Psoas muscle (tissue), 7 donors: ENCODE measurements at regions not wholly inside any gene's neighbourhood (a gene's known extent, or its start where the extent isn't known, plus 50 kb on each side); places are given as distances from the start of the nearest gene placed in this dataset.

Experiments
- ATAC-seq, 4 donors: fragments of 200-7000 bp; cut with Tn5 transposase; one replicate each; pipeline ENCODE4 v1.9.1; 2020; ENCODE audit warnings: moderate library complexity in 3 of 4, mild to moderate bottlenecking in 2 of 4
- DNase-seq, 2 donors: peaks; one replicate each; pipeline ENCODE4 v3.0.0-alpha.2; 2020
- H3K27ac ChIP-seq: fragments of 200-600 bp; one replicate; pipeline ENCODE4 v1.8.0; 2022
- H3K27me3 ChIP-seq, 3 donors: fragments of 200-600 bp in 1 of 3; one replicate each; pipeline versions ENCODE4 v1.6.1 to v1.8.0; 2013 to 2022; ENCODE audit warnings: low read length in 2 of 3, mild to moderate bottlenecking in 2 of 3, moderate library complexity in 1 of 3; ENCODE audit not compliant: insufficient read depth in 3 of 3
- H3K36me3 ChIP-seq, 2 donors: fragments of 200-600 bp in 1 of 2; one replicate each; pipeline versions ENCODE4 v1.6.1 to v1.8.0; 2013 to 2022; ENCODE audit warnings: low read depth in 1 of 2, mild to moderate bottlenecking in 1 of 2, moderate library complexity in 1 of 2; ENCODE audit not compliant: insufficient read depth in 1 of 2
- H3K4me1 ChIP-seq: fragments of 200-600 bp; one replicate; pipeline ENCODE4 v1.8.0; 2022
- H3K4me3 ChIP-seq: fragments of 200-600 bp; one replicate; pipeline ENCODE4 v1.8.0; 2022; ENCODE audit warnings: mild to moderate bottlenecking
- H3K9me3 ChIP-seq: fragments of 200-600 bp; one replicate; pipeline ENCODE4 v1.8.0; 2022
- WGBS, 3 donors: extraction: QIAGEN DNeasy Blood & Tissue Kit; methylation state at CpG; one replicate each; pipeline versions ENCODE4 v1.1.6 to v1.1.7; 2013; 5-methylcytosine and 5-hydroxymethylcytosine counted together
- intact Hi-C, 2 donors: fragments of 100-400 bp; cut with DNase I; formaldehyde crosslinking; loops; one replicate each; pipeline versions ENCODE4 v1.11.0 to v1.14.2; 2022
- TF ChIP-seq, protein P1 (sequence below): fragments of 200-600 bp; IDR thresholded peaks from one replicate; pipeline ENCODE4 v1.8.0; 2022; ENCODE audit warnings: antibody characterized with exemption
- donor health status: healthy with polysubstance abuse.
- donor health status: DM: no; HTN: no; CAD: no; lungs with moderate emphysema.
- donor health status: Bipolar disorder and iron deficiency.
- donor health status: healthy.
- donor health status: DM: yes; HTN: yes; CAD: no.
- donor health status: DM: no; HTN: no; CAD: no.
- donor health status: DM: yes; HTN: yes; CAD: no.

DNA sequence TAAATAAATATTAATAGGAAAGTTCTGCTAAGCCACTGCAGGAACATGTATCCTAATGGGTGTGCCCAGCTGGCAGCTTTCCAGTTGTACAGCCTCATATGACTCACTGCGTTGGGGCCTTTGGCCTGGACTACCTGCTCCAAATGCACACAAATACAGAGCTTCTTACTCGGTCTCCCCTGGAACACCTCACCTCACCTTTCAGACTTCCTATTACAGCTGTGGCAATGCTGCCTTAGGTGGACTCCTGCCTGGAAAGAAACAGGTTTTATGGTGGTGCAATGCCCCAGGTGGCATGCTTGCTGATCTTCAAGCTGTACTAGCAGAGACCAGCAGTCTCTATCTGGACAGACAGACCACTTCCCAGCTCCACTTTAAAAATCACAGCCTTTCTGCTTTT, 85.7 kb upstream of the EXOC1L start:
- Histone ChIP-seq H3K4me1 (no peaks in the 10 kb centered on the region), H3K9me3 (no peaks in the 10 kb centered on the region), H3K4me3 (no peak overlapping the region), H3K27ac (no peak overlapping the region), H3K27me3 (peaks cover 0 to 6% (median 2%) of the 10 kb centered on the region in 3 donors), H3K36me3 (no peaks in the 10 kb centered on the region)
- intact Hi-C loops: loop anchor here in 1 of 2 donors (10.0 kb wide), 1 partner anchor 419 kb away; no protein-coding TSS in a partner anchor
- 30 to 39% (median 33%) methylated on average over 2 of the region's 2 CpGs for WGBS, 3 donors
- peak in 1 of 2 donors; percentile 30 for DNase-seq
- peak in 1 of 4 donors; percentile 25 for ATAC-seq
- TF ChIP-seq, protein P1, sequence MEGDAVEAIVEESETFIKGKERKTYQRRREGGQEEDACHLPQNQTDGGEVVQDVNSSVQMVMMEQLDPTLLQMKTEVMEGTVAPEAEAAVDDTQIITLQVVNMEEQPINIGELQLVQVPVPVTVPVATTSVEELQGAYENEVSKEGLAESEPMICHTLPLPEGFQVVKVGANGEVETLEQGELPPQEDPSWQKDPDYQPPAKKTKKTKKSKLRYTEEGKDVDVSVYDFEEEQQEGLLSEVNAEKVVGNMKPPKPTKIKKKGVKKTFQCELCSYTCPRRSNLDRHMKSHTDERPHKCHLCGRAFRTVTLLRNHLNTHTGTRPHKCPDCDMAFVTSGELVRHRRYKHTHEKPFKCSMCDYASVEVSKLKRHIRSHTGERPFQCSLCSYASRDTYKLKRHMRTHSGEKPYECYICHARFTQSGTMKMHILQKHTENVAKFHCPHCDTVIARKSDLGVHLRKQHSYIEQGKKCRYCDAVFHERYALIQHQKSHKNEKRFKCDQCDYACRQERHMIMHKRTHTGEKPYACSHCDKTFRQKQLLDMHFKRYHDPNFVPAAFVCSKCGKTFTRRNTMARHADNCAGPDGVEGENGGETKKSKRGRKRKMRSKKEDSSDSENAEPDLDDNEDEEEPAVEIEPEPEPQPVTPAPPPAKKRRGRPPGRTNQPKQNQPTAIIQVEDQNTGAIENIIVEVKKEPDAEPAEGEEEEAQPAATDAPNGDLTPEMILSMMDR: no peak

DNA sequence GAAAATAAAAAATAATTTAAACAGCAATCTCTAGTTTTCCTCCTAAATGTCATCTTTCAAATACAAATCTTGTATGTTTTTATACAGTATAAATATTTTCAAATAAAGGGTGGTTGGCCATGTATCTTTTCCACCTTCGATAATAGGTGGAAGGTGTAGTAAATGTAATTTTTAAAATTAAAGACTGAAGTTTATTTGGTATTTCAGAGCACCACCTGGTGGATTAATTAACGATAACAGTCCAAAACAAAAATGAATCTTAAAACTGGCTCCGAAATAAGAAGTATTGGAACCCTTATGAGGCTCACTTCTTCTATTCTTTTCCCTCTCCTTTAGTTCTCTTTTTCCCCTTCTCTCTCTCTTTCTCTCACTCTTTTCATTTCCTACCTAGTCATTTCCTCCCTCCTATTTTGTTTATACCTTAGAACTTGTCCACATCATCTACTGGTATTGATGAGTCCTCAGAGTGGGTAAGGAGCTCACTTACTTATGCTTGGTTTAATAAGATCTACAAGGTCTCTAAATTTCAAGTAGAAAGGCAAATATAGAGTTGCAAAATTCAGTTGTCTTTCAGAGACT, 82.9 kb upstream of the EXOC1L start:
- Histone ChIP-seq H3K9me3 (no peaks in the 10 kb centered on the region), H3K36me3 (no peaks in the 10 kb centered on the region), H3K4me1 (no peaks in the 10 kb centered on the region), H3K27me3 (peaks cover 0 to 2% (median 1%) of the 10 kb centered on the region in 3 donors), H3K27ac (no peak overlapping the region), H3K4me3 (no peak overlapping the region)
- DNase-seq (no peak), ATAC-seq (no peak)
- 26 to 33% (median 27%) methylated on average over 3 of the region's 3 CpGs for WGBS, 3 donors
- TF ChIP-seq, protein P1: no peak
- intact Hi-C loops: loop anchor here in 1 of 2 donors (10.0 kb wide), 1 partner anchor 422 kb away; no protein-coding TSS in a partner anchor

DNA sequence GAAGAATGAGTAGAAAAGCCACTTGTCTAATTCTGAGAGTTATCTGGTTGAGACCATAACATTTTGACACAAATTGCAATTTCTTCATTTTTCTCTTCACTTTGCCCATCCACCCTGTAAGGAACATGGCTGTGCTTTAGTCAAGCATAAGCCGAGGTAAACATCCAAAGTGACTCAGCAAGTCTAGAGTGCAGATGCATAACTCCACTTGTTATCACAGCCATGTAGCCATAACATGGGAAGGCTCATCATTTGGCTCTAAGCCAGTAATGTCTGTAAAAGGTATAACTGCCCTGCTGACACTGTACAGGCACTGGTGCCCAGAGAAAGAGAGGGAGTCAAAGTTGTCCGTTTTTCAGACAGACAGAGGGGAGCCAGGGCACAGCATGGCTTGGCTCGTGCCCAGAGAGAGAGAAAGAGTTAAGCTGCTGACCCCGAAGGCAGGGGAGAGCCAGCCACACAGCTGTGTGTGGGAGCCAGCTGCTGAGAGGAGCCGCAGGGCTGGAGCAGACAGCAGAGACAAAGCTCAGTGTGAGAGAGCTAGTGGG, 76.9 kb upstream of the EXOC1L start:
- TF ChIP-seq, protein P1: no peak

GRCh38 chr4:55744369-55744768, 75.2 kb upstream of the EXOC1L start:
- intact Hi-C loops: no loop called here
- Histone ChIP-seq H3K36me3 (no peaks in the 10 kb centered on the region), H3K27me3 (peaks cover 0 to 6% (median 0%) of the 10 kb centered on the region in 3 donors), H3K4me3 (no peak overlapping the region), H3K27ac (no peak overlapping the region), H3K4me1 (no peaks in the 10 kb centered on the region), H3K9me3 (no peaks in the 10 kb centered on the region)
- DNase-seq: no peak
- 86 to 87% (median 87%) methylated on average over 6 of the region's 6 CpGs for WGBS, 3 donors
- no peak for ATAC-seq
- TF ChIP-seq, protein P1: no peak

More for the DNA sequence above, 76.9 kb upstream of the EXOC1L start:
- no peaks in the 10 kb centered on the region for H3K4me1 ChIP-seq
- H3K9me3 ChIP-seq: no peaks in the 10 kb centered on the region
- intact Hi-C loops: no loop called here
- 14 to 17% (median 17%) methylated on average over 5 of the region's 5 CpGs for WGBS, 3 donors
- no peaks in the 10 kb centered on the region for H3K36me3 ChIP-seq
- ATAC-seq: no peak
- no peak overlapping the region for H3K4me3 ChIP-seq
- H3K27me3 ChIP-seq: no peaks in the 10 kb centered on the region
- no peak for DNase-seq
- H3K27ac ChIP-seq: no peak overlapping the region
